ENCODE measurements at regions not wholly inside any gene's neighbourhood (a gene's known extent, or its start where the extent isn't known, plus 50 kb on each side); places are given as distances from the start of the nearest gene placed in this dataset.

- peak overlapping the region; percentile 37 for H3K27ac Mint-ChIP-seq
- H3K36me3 Mint-ChIP-seq = no peaks in the 10 kb centered on the region
- H3K9me3 Mint-ChIP-seq = no peaks in the 10 kb centered on the region
- peaks cover 9% of the 10 kb centered on the region for H3K4me1 Mint-ChIP-seq
- ATAC-seq (ENCODE audit: low read depth) (peak; percentile 86), DNase-seq (ENCODE audit: low spot score in 2 of 2) (peak; percentile 65 to 77)
- peaks cover 9% of the 10 kb centered on the region for H3K27me3 Mint-ChIP-seq
- H3K4me3 Mint-ChIP-seq = peak overlapping the region; percentile 93
Observed at GRCh38 chr2:177148477-177149154, 64.0 kb upstream of the HNRNPA3 start.

- no peak overlapping the region for H3K27ac Mint-ChIP-seq
- no peaks in the 10 kb centered on the region for H3K9me3 Mint-ChIP-seq
- peaks cover 9% of the 10 kb centered on the region for H3K27me3 Mint-ChIP-seq
- ATAC-seq (ENCODE audit: low read depth) (no peak), DNase-seq (ENCODE audit: low spot score in 2 of 2) (no peak)
- peaks cover 9% of the 10 kb centered on the region for H3K4me1 Mint-ChIP-seq
- no peaks in the 10 kb centered on the region for H3K36me3 Mint-ChIP-seq
- H3K4me3 Mint-ChIP-seq = peak overlapping the region; percentile 93
Observed at GRCh38 chr2:177149155-177149503, 63.5 kb upstream of the HNRNPA3 start.

GRCh38 chr2:177153805-177154204, 58.8 kb upstream of the HNRNPA3 start:
- Mint-ChIP-seq H3K36me3 (no peaks in the 10 kb centered on the region), H3K4me1 (peaks cover 2% of the 10 kb centered on the region), H3K4me3 (no peak overlapping the region), H3K27me3 (peaks cover 7% of the 10 kb centered on the region), H3K9me3 (no peaks in the 10 kb centered on the region), H3K27ac (no peak overlapping the region)
- ATAC-seq (ENCODE audit: low read depth) (no peak), DNase-seq (ENCODE audit: low spot score in 2 of 2) (no peak)

- DNase-seq (ENCODE audit: low spot score in 2 of 2) = no peak
- no peaks in the 10 kb centered on the region for H3K36me3 Mint-ChIP-seq
- no peak overlapping the region for H3K4me3 Mint-ChIP-seq
- no peak for ATAC-seq (ENCODE audit: low read depth)
- H3K27me3 Mint-ChIP-seq = peaks cover 6% of the 10 kb centered on the region
- no peak overlapping the region for H3K27ac Mint-ChIP-seq
- no peaks in the 10 kb centered on the region for H3K9me3 Mint-ChIP-seq
- no peaks in the 10 kb centered on the region for H3K4me1 Mint-ChIP-seq
Observed at GRCh38 chr2:177154809-177155208, 57.8 kb upstream of the HNRNPA3 start.

GRCh38 chr2:177155631-177156030, 57.0 kb upstream of the HNRNPA3 start:
- no peaks in the 10 kb centered on the region for H3K36me3 Mint-ChIP-seq
- H3K9me3 Mint-ChIP-seq = no peaks in the 10 kb centered on the region
- no peak overlapping the region for H3K4me3 Mint-ChIP-seq
- H3K27ac Mint-ChIP-seq = no peak overlapping the region
- peaks cover 6% of the 10 kb centered on the region for H3K27me3 Mint-ChIP-seq
- no peaks in the 10 kb centered on the region for H3K4me1 Mint-ChIP-seq
- ATAC-seq (ENCODE audit: low read depth) = no peak
- no peak for DNase-seq (ENCODE audit: low spot score in 2 of 2)

- Mint-ChIP-seq H3K4me3 (no peak overlapping the region), H3K9me3 (no peaks in the 10 kb centered on the region), H3K4me1 (peaks cover 12% of the 10 kb centered on the region), H3K27ac (no peak overlapping the region), H3K36me3 (no peaks in the 10 kb centered on the region), H3K27me3 (no peaks in the 10 kb centered on the region)
- peak in 1 of 2 donors; percentile 18 for DNase-seq (ENCODE audit: low spot score in 2 of 2)
- ATAC-seq (ENCODE audit: low read depth) = no peak
Observed at GRCh38 chr2:177161741-177162460, 50.7 kb upstream of the HNRNPA3 start.

Measured in memory B cell (primary cell).